Hepatocyte (in vitro differentiated cells): ENCODE measurements at regions not wholly inside any gene's neighbourhood (a gene's known extent, or its start where the extent isn't known, plus 50 kb on each side); places are given as distances from the start of the nearest gene placed in this dataset.

Experiments used
- DNase-seq: peaks from one replicate; pipeline ENCODE4 v3.0.0-alpha.2; 2016; ENCODE audit warnings: low spot score
- H2AFZ ChIP-seq: fragments of 200-600 bp; sonication (generic); 2 replicates; pipeline ENCODE4 v1.6.0; 2016; ENCODE audit warnings: antibody characterized with exemption, mild to moderate bottlenecking
- H3K27ac ChIP-seq: fragments of 200-600 bp; sonication (generic); 2 replicates; pipeline ENCODE4 v1.5.1; 2016; ENCODE audit warnings: mild to moderate bottlenecking
- H3K27me3 ChIP-seq: fragments of 200-600 bp; sonication (generic); 2 replicates; pipeline ENCODE4 v1.6.1; 2016
- H3K36me3 ChIP-seq: fragments of 200-600 bp; sonication (generic); replicated peaks from 2 replicates; pipeline ENCODE4 v1.5.1; 2016; ENCODE audit warnings: low read depth; ENCODE audit not compliant: insufficient read depth
- H3K4me1 ChIP-seq: fragments of 200-600 bp; sonication (generic); 2 replicates; pipeline ENCODE4 v1.5.1; 2016; ENCODE audit warnings: mild to moderate bottlenecking, moderate library complexity; ENCODE audit not compliant: insufficient read depth
- H3K4me2 ChIP-seq: fragments of 200-600 bp; sonication (generic); 2 replicates; pipeline ENCODE4 v1.6.0; 2016
- H3K4me3 ChIP-seq: fragments of 200-600 bp; sonication (generic); 2 replicates; pipeline ENCODE4 v1.5.1; 2016; ENCODE audit warnings: mild to moderate bottlenecking
- H3K79me2 ChIP-seq: fragments of 200-600 bp; sonication (generic); 2 replicates; pipeline ENCODE4 v1.6.0; 2017; ENCODE audit warnings: mild to moderate bottlenecking
- H3K9me2 ChIP-seq: fragments of 200-600 bp; sonication (generic); replicated peaks from 2 replicates; pipeline ENCODE4 v1.6.0; 2017; ENCODE audit warnings: mild to moderate bottlenecking; ENCODE audit not compliant: insufficient read depth
- H3K9me3 ChIP-seq: fragments of 200-600 bp; sonication (generic); 2 replicates; pipeline ENCODE4 v1.5.1; 2016; ENCODE audit warnings: low read depth, mild to moderate bottlenecking
- H4K20me1 ChIP-seq: fragments of 200-600 bp; sonication (generic); 2 replicates; pipeline ENCODE4 v1.6.0; 2016; ENCODE audit warnings: mild to moderate bottlenecking; ENCODE audit not compliant: insufficient read depth, poor library complexity, severe bottlenecking
- EZH2 ChIP-seq: fragments of 200-600 bp; sonication (generic); IDR thresholded peaks from 2 replicates; pipeline ENCODE4 v1.6.1; 2016; ENCODE audit warnings: antibody characterized with exemption, mild to moderate bottlenecking, borderline replicate concordance
- EZH2phosphoT487 ChIP-seq: fragments of 200-600 bp; sonication (generic); IDR thresholded peaks from one replicate; pipeline ENCODE4 v1.6.1; 2018; ENCODE audit warnings: antibody characterized with exemption, mild to moderate bottlenecking, low read depth, moderate library complexity; ENCODE audit not compliant: unreplicated experiment, severe bottlenecking
- WGBS: methylation state at CpG from one replicate; pipeline ENCODE4 v1.1.6; 2016; ENCODE audit warnings: low lambda C conversion rate; ENCODE audit errors: missing lambda C conversion rate; 5-methylcytosine and 5-hydroxymethylcytosine counted together
- TF ChIP-seq, protein P1 (sequence below): fragments of 200-600 bp; sonication (generic); IDR thresholded peaks from 2 replicates; pipeline ENCODE4 v1.5.1; 2016; ENCODE audit warnings: antibody characterized with exemption, mild to moderate bottlenecking; ENCODE audit not compliant: poor library complexity

- Histone ChIP-seq H3K4me2 (no peak overlapping the region), H3K4me3 (no peak overlapping the region), H2AFZ (no peak overlapping the region), H3K79me2 (no peaks in the 10 kb centered on the region), H3K36me3 (no peaks in the 10 kb centered on the region), H3K4me1 (no peaks in the 10 kb centered on the region), H3K27me3 (no peaks in the 10 kb centered on the region), H3K9me2 (no peaks in the 10 kb centered on the region), H3K27ac (no peak overlapping the region), H4K20me1 (no peaks in the 10 kb centered on the region), H3K9me3 (no peaks in the 10 kb centered on the region)
- no peak for DNase-seq
- 94% methylated on average over 1 of the region's 1 CpG for WGBS
- TF ChIP-seq EZH2phosphoT487 (no peak), EZH2 (no peak)
- TF ChIP-seq, protein P1, sequence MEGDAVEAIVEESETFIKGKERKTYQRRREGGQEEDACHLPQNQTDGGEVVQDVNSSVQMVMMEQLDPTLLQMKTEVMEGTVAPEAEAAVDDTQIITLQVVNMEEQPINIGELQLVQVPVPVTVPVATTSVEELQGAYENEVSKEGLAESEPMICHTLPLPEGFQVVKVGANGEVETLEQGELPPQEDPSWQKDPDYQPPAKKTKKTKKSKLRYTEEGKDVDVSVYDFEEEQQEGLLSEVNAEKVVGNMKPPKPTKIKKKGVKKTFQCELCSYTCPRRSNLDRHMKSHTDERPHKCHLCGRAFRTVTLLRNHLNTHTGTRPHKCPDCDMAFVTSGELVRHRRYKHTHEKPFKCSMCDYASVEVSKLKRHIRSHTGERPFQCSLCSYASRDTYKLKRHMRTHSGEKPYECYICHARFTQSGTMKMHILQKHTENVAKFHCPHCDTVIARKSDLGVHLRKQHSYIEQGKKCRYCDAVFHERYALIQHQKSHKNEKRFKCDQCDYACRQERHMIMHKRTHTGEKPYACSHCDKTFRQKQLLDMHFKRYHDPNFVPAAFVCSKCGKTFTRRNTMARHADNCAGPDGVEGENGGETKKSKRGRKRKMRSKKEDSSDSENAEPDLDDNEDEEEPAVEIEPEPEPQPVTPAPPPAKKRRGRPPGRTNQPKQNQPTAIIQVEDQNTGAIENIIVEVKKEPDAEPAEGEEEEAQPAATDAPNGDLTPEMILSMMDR: no peak
Observed at GRCh38 chr9:82263619-82264018, 275.0 kb downstream of the SPATA31D1 start.

- Histone ChIP-seq H3K27ac (no peak overlapping the region), H3K9me2 (no peaks in the 10 kb centered on the region), H3K36me3 (no peaks in the 10 kb centered on the region), H4K20me1 (no peaks in the 10 kb centered on the region), H3K4me3 (no peak overlapping the region), H3K79me2 (no peaks in the 10 kb centered on the region), H2AFZ (no peak overlapping the region), H3K4me2 (no peak overlapping the region), H3K9me3 (no peaks in the 10 kb centered on the region), H3K27me3 (no peaks in the 10 kb centered on the region), H3K4me1 (no peaks in the 10 kb centered on the region)
- DNase-seq: no peak
- WGBS: 63% methylated on average over 1 of the region's 1 CpG
- TF ChIP-seq EZH2 (no peak), EZH2phosphoT487 (no peak)
- TF ChIP-seq, protein P1: no peak
Observed at GRCh38 chr9:82271106-82271561, 282.6 kb downstream of the SPATA31D1 start.

DNA sequence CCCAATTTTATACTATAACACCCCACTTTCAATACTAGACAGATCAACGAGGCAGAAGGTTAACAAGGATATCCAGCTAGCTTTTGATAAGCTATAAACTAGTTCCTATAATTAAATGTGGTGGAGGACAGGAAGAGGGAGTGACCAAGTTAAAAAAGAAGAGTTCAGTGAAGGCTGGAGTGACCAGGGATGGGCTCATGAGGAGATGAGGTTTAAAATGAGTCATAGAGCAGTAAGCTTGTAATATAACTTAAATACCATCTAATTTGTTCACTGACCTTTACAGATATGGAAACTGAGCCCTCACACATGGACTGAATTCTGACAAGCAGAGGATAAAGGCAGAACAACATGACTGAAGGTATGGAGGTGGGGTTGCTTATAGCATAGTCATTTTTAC lies 284.5 kb downstream of the SPATA31D1 start:
- DNase-seq: no peak
- 46% methylated on average over 1 of the region's 1 CpG for WGBS
- Histone ChIP-seq H3K79me2 (no peaks in the 10 kb centered on the region), H3K9me2 (no peaks in the 10 kb centered on the region), H3K27ac (no peak overlapping the region), H4K20me1 (no peaks in the 10 kb centered on the region), H3K4me3 (no peak overlapping the region), H3K27me3 (no peaks in the 10 kb centered on the region), H3K36me3 (no peaks in the 10 kb centered on the region), H3K4me2 (no peak overlapping the region), H3K4me1 (no peaks in the 10 kb centered on the region), H2AFZ (no peak overlapping the region), H3K9me3 (no peaks in the 10 kb centered on the region)
- no peak for TF ChIP-seq EZH2phosphoT487
- TF ChIP-seq, protein P1: no peak
- no peak for TF ChIP-seq EZH2
